ENCODE measurements at regions not wholly inside any gene's neighbourhood (a gene's known extent, or its start where the extent isn't known, plus 50 kb on each side); places are given as distances from the start of the nearest gene placed in this dataset.

GRCh38 chr3:72510247-72510646 lies 338.0 kb downstream of the SHQ1 start:
- TF ChIP-seq, protein P1, sequence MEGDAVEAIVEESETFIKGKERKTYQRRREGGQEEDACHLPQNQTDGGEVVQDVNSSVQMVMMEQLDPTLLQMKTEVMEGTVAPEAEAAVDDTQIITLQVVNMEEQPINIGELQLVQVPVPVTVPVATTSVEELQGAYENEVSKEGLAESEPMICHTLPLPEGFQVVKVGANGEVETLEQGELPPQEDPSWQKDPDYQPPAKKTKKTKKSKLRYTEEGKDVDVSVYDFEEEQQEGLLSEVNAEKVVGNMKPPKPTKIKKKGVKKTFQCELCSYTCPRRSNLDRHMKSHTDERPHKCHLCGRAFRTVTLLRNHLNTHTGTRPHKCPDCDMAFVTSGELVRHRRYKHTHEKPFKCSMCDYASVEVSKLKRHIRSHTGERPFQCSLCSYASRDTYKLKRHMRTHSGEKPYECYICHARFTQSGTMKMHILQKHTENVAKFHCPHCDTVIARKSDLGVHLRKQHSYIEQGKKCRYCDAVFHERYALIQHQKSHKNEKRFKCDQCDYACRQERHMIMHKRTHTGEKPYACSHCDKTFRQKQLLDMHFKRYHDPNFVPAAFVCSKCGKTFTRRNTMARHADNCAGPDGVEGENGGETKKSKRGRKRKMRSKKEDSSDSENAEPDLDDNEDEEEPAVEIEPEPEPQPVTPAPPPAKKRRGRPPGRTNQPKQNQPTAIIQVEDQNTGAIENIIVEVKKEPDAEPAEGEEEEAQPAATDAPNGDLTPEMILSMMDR (IDR thresholded peaks at IDR 0.05; ENCODE audit: extremely low read depth in 1 of 2, insufficient read depth in 1 of 2, low read depth in 1 of 2, low read length in 2 of 2), result no peak
- no peak for TF ChIP-seq EZH2 (IDR thresholded peaks at IDR 0.05; ENCODE audit: borderline replicate concordance, low read depth, low read length, severe bottlenecking)
- TF ChIP-seq POLR2AphosphoS5 (IDR thresholded peaks at IDR 0.05; ENCODE audit: insufficient read depth, low read depth, low read length), result no peak
- no peak for TF ChIP-seq POLR2A (IDR thresholded peaks at IDR 0.05; ENCODE audit: low read depth, low read length)
- no peak for TF ChIP-seq MAX (IDR thresholded peaks at IDR 0.05; ENCODE audit: insufficient read depth, insufficient read length)
- TF ChIP-seq JUN (IDR thresholded peaks at IDR 0.05; ENCODE audit: borderline replicate concordance, insufficient read depth, insufficient read length, low read depth), result no peak

Measured in endothelial cell of umbilical vein (primary cell).